Islet precursor cell (in vitro differentiated cells): ENCODE measurements at regions not wholly inside any gene's neighbourhood (a gene's known extent, or its start where the extent isn't known, plus 50 kb on each side); places are given as distances from the start of the nearest gene placed in this dataset.
"Not testable (repeated sequence)": the region's sequence is repeated elsewhere in the genome, so short reads cannot be mapped to it uniquely, and the experiment has no call there.

ENCODE experiments used
- DNase-seq: peaks from one replicate; pipeline ENCODE4 v3.0.0-alpha.2; 2018

GRCh38 chr11:29231991-29232390 is 784.8 kb downstream of the KCNA4 start:
- DNase-seq, result no peak

GRCh38 chr11:29231586-29231985 is 785.2 kb downstream of the KCNA4 start:
- DNase-seq, result no peak

GRCh38 chr11:29227811-29228210 is 789.0 kb downstream of the KCNA4 start:
- no peak for DNase-seq

- peak; percentile 59 for DNase-seq
These were observed 792.0 kb downstream of the KCNA4 start for GRCh38 chr11:29224739-29225384.

- not testable (repeated sequence) for DNase-seq
These were observed 797.3 kb downstream of the KCNA4 start for GRCh38 chr11:29219531-29219930.

GRCh38 chr11:29217901-29218300 is 798.9 kb downstream of the KCNA4 start:
- DNase-seq, result no peak

- DNase-seq, result no peak
These were observed 802.0 kb downstream of the KCNA4 start for GRCh38 chr11:29214833-29215232.

- DNase-seq, result no peak
These were observed 805.6 kb downstream of the KCNA4 start for GRCh38 chr11:29211202-29211601.

- DNase-seq, result no peak
These were observed 806.4 kb downstream of the KCNA4 start for GRCh38 chr11:29210426-29210825.

- DNase-seq, result no peak
These were observed 808.7 kb downstream of the KCNA4 start for GRCh38 chr11:29208117-29208516.

- DNase-seq, result peak; percentile 55
These were observed 815.9 kb downstream of the KCNA4 start for GRCh38 chr11:29200791-29201562.

GRCh38 chr11:29190313-29190712 is 826.5 kb downstream of the KCNA4 start:
- DNase-seq, result no peak

- no peak for DNase-seq
These were observed 829.6 kb downstream of the KCNA4 start for GRCh38 chr11:29187215-29187614.

- peak; percentile 57 for DNase-seq
These were observed 831.6 kb downstream of the KCNA4 start for GRCh38 chr11:29184939-29185890.

GRCh38 chr11:29183301-29183700 is 833.5 kb downstream of the KCNA4 start:
- DNase-seq, result no peak

GRCh38 chr11:29173660-29174062 is 843.2 kb downstream of the KCNA4 start:
- no peak for DNase-seq

- no peak for DNase-seq
These were observed 845.4 kb downstream of the KCNA4 start for GRCh38 chr11:29171360-29171950.

- no peak for DNase-seq
These were observed 850.5 kb downstream of the KCNA4 start for GRCh38 chr11:29166306-29166705.

- no peak for DNase-seq
These were observed 853.6 kb downstream of the KCNA4 start for GRCh38 chr11:29163231-29163630.

GRCh38 chr11:29162491-29162890 is 854.3 kb downstream of the KCNA4 start:
- DNase-seq, result no peak

- no peak for DNase-seq
These were observed 855.6 kb downstream of the KCNA4 start for GRCh38 chr11:29161191-29161590.

- DNase-seq, result peak; percentile 80
These were observed 857.0 kb downstream of the KCNA4 start for GRCh38 chr11:29159552-29160465.
